GM23248 (cell line): ENCODE measurements at regions not wholly inside any gene's neighbourhood (a gene's known extent, or its start where the extent isn't known, plus 50 kb on each side); places are given as distances from the start of the nearest gene placed in this dataset.

Experiments used
- DNase-seq: peaks from one replicate; pipeline ENCODE4 v3.0.0-alpha.2; 2015
- H2AFZ ChIP-seq: fragments of 200-600 bp; sonication (generic); 2 replicates; pipeline ENCODE4 v1.6.1; 2016; ENCODE audit warnings: antibody characterized with exemption
- H3F3A ChIP-seq: fragments of 200-600 bp; sonication (generic); 2 replicates; pipeline ENCODE4 v1.6.1; 2016; ENCODE audit warnings: mild to moderate bottlenecking, antibody characterized with exemption, mixed run types; ENCODE audit not compliant: insufficient read depth
- H3K27ac ChIP-seq: fragments of 200-600 bp; sonication (generic); 2 replicates; pipeline ENCODE4 v1.5.1; 2016; ENCODE audit warnings: mild to moderate bottlenecking
- H3K27me3 ChIP-seq: fragments of 200-600 bp; sonication (generic); replicated peaks from 2 replicates; pipeline ENCODE4 v1.6.1; 2016; ENCODE audit warnings: mild to moderate bottlenecking; ENCODE audit not compliant: insufficient read depth
- H3K36me3 ChIP-seq: fragments of 200-600 bp; sonication (generic); 2 replicates; pipeline ENCODE4 v1.6.1; 2016; ENCODE audit warnings: low read depth, mild to moderate bottlenecking
- H3K4me1 ChIP-seq: fragments of 200-600 bp; sonication (generic); 2 replicates; pipeline ENCODE4 v1.6.1; 2016; ENCODE audit warnings: mild to moderate bottlenecking; ENCODE audit not compliant: insufficient read depth
- H3K4me2 ChIP-seq: fragments of 200-600 bp; sonication (generic); one replicate; pipeline ENCODE4 v1.6.1; 2016; ENCODE audit warnings: mild to moderate bottlenecking; ENCODE audit not compliant: unreplicated experiment
- H3K4me3 ChIP-seq: fragments of 200-600 bp; sonication (generic); 2 replicates; pipeline ENCODE4 v1.5.1; 2016; ENCODE audit warnings: mild to moderate bottlenecking
- H3K79me2 ChIP-seq: fragments of 200-600 bp; sonication (generic); 2 replicates; pipeline ENCODE4 v1.6.1; 2016; ENCODE audit warnings: mild to moderate bottlenecking; ENCODE audit not compliant: insufficient read depth
- H3K9ac ChIP-seq: fragments of 200-600 bp; sonication (generic); 2 replicates; pipeline ENCODE4 v1.6.1; 2016; ENCODE audit warnings: mild to moderate bottlenecking
- H3K9me2 ChIP-seq: fragments of 200-600 bp; sonication (generic); 2 replicates; pipeline ENCODE4 v1.6.1; 2016; ENCODE audit warnings: mixed run types, mild to moderate bottlenecking, moderate library complexity; ENCODE audit not compliant: insufficient read depth
- H3K9me3 ChIP-seq: fragments of 200-600 bp; sonication (generic); one replicate; pipeline ENCODE4 v1.6.1; 2017; ENCODE audit warnings: low read depth
- H4K20me1 ChIP-seq: fragments of 200-600 bp; sonication (generic); 2 replicates; pipeline ENCODE4 v1.6.0; 2016; ENCODE audit not compliant: insufficient read depth
- EZH2 ChIP-seq: fragments of 200-600 bp; sonication (generic); IDR thresholded peaks from 2 replicates; pipeline ENCODE4 v1.6.1; 2018; ENCODE audit warnings: antibody characterized with exemption, mild to moderate bottlenecking; ENCODE audit not compliant: insufficient read depth, poor library complexity, severe bottlenecking
- EZH2phosphoT487 ChIP-seq: fragments of 200-600 bp; sonication (generic); IDR thresholded peaks from 2 replicates; pipeline ENCODE4 v1.6.1; 2018; ENCODE audit warnings: antibody characterized with exemption, moderate library complexity, mild to moderate bottlenecking, low read depth; ENCODE audit not compliant: insufficient read depth
- WGBS, 2 experiments: methylation state at CpG; one replicate each; pipeline ENCODE4 v1.1.6; 2015 to 2017; ENCODE audit warnings: low lambda C conversion rate in 2 of 2, low coverage in 1 of 2; ENCODE audit errors: missing lambda C conversion rate in 2 of 2; 5-methylcytosine and 5-hydroxymethylcytosine counted together
- in situ Hi-C: fragments of 300-500 bp; cut with MboI; formaldehyde crosslinking; loops from 2 replicates; pipeline ENCODE4 v1.15.0; 2020

GRCh38 chr7:96449094-96449493 lies 127.2 kb upstream of the SLC25A13 start:
- 64 to 71% methylated on average over 4 of the region's 4 CpGs for WGBS, 2 experiments
- no peak for TF ChIP-seq EZH2phosphoT487
- TF ChIP-seq EZH2 = no peak

GRCh38 chr7:96447109-96447645 lies 125.3 kb upstream of the SLC25A13 start:
- TF ChIP-seq EZH2phosphoT487 = no peak
- TF ChIP-seq EZH2 = no peak
- Histone ChIP-seq H3K4me2 (no peak overlapping the region), H3K36me3 (no peaks in the 10 kb centered on the region), H3K27me3 (0 out of 2 replicates have a peak, but pooled peaks cover 3% of the 10 kb centered on the region), H3K9ac (no peak overlapping the region), H3K4me1 (no peaks in the 10 kb centered on the region), H3K79me2 (no peaks in the 10 kb centered on the region), H3K27ac (no peak overlapping the region), H4K20me1 (no peaks in the 10 kb centered on the region), H3K9me3 (no peaks in the 10 kb centered on the region), H3K9me2 (no peaks in the 10 kb centered on the region), H3F3A (no peaks in the 10 kb centered on the region), H2AFZ (no peak overlapping the region), H3K4me3 (no peak overlapping the region)
- DNase-seq = no peak
- 13 to 16% methylated on average over 5 of the region's 5 CpGs for WGBS, 2 experiments
- in situ Hi-C loops = no loop called here

More at GRCh38 chr7:96449094-96449493, 127.2 kb upstream of the SLC25A13 start:
- Histone ChIP-seq H3K9ac (no peak overlapping the region), H3K4me2 (no peak overlapping the region), H3K79me2 (no peaks in the 10 kb centered on the region), H3F3A (no peaks in the 10 kb centered on the region), H3K27me3 (0 out of 2 replicates have a peak, but pooled peaks cover 3% of the 10 kb centered on the region), H3K4me1 (no peaks in the 10 kb centered on the region), H3K27ac (no peak overlapping the region), H2AFZ (no peak overlapping the region), H3K9me3 (no peaks in the 10 kb centered on the region), H3K4me3 (no peak overlapping the region), H3K36me3 (no peaks in the 10 kb centered on the region), H3K9me2 (no peaks in the 10 kb centered on the region), H4K20me1 (no peaks in the 10 kb centered on the region)
- no peak for DNase-seq
- in situ Hi-C loops = no loop called here

- in situ Hi-C loops = no loop called here
- Histone ChIP-seq H3K9me3 (no peaks in the 10 kb centered on the region), H3K27ac (no peak overlapping the region), H3F3A (no peaks in the 10 kb centered on the region), H3K9ac (no peak overlapping the region), H3K4me3 (no peak overlapping the region), H3K4me1 (no peaks in the 10 kb centered on the region), H3K4me2 (no peak overlapping the region), H4K20me1 (no peaks in the 10 kb centered on the region), H2AFZ (no peak overlapping the region), H3K36me3 (no peaks in the 10 kb centered on the region), H3K79me2 (no peaks in the 10 kb centered on the region), H3K9me2 (no peaks in the 10 kb centered on the region), H3K27me3 (no peaks in the 10 kb centered on the region)
- DNase-seq = no peak
- 62 to 65% methylated on average over 5 of the region's 5 CpGs for WGBS, 2 experiments
- no peak for TF ChIP-seq EZH2phosphoT487
- no peak for TF ChIP-seq EZH2
These were observed 119.7 kb upstream of the SLC25A13 start for GRCh38 chr7:96441436-96442084.

GRCh38 chr7:96440328-96440727 lies 118.4 kb upstream of the SLC25A13 start:
- no peak for TF ChIP-seq EZH2phosphoT487
- no peak for TF ChIP-seq EZH2
- 38 to 46% methylated on average over 4 of the region's 4 CpGs for WGBS, 2 experiments
- no peaks in the 10 kb centered on the region for H3K9me2 ChIP-seq
- H3K79me2 ChIP-seq = no peaks in the 10 kb centered on the region
- H3K9ac ChIP-seq = no peak overlapping the region
- H3K4me2 ChIP-seq = no peak overlapping the region
- no peaks in the 10 kb centered on the region for H3K36me3 ChIP-seq
- H2AFZ ChIP-seq = no peak overlapping the region
- H3K27me3 ChIP-seq = no peaks in the 10 kb centered on the region
- no peak overlapping the region for H3K4me3 ChIP-seq
- H3F3A ChIP-seq = no peaks in the 10 kb centered on the region
- H3K27ac ChIP-seq = no peak overlapping the region
- no peak for DNase-seq
- H3K4me1 ChIP-seq = no peaks in the 10 kb centered on the region
- in situ Hi-C loops = no loop called here
- H4K20me1 ChIP-seq = no peaks in the 10 kb centered on the region
- H3K9me3 ChIP-seq = no peaks in the 10 kb centered on the region
